IMR-90 (cell line): ENCODE measurements at regions not wholly inside any gene's neighbourhood (a gene's known extent, or its start where the extent isn't known, plus 50 kb on each side); places are given as distances from the start of the nearest gene placed in this dataset.

Source experiments
- ATAC-seq: fragments of 200-7000 bp; cut with Tn5 transposase; 2 replicates; pipeline ENCODE4 v1.9.1; 2020; ENCODE audit warnings: low read depth, mild to moderate bottlenecking, moderate library complexity
- BruUV-seq: library from RNA; stranded (reverse); fragments of 400-500 nt; replicated peaks from 2 replicates; lab custom pipeline; 2021; lab: Mats Ljungman, UMichigan
- CTCF ChIA-PET: fragments of 300-600 bp; formaldehyde crosslinking; extraction: SDS; loops from one replicate; lab custom pipeline; 2021; ENCODE audit warnings: antibody characterized with exemption; lab: Yijun Ruan, JAX
- POLR2A ChIA-PET: fragments of 300-600 bp; sonication (Branson Sonifier 250); formaldehyde crosslinking; loops from one replicate; lab custom pipeline; 2022; ENCODE audit warnings: antibody characterized with exemption; ENCODE audit not compliant: unreplicated experiment; lab: Charles Lee
- DNase-seq: peaks from one replicate; pipeline ENCODE4 v3.0.0; 2013
- H2AFZ ChIP-seq: replicated peaks from 2 replicates; pipeline ENCODE3; 2013; ENCODE audit warnings: low read length, mild to moderate bottlenecking; ENCODE audit not compliant: poor library complexity
- H2AK5ac ChIP-seq: 2 replicates; pipeline ENCODE4 v1.6.1; 2013; ENCODE audit warnings: low read depth, low read length, inconsistent platforms
- H2AK9ac ChIP-seq: replicated peaks from 2 replicates; pipeline ENCODE3; 2013; ENCODE audit warnings: mild to moderate bottlenecking, low read depth, low read length, moderate library complexity; ENCODE audit not compliant: poor library complexity
- H2BK120ac ChIP-seq: 2 replicates; pipeline ENCODE4 v1.6.1; 2013; ENCODE audit warnings: low read depth, low read length, inconsistent platforms
- H2BK15ac ChIP-seq: 3 replicates; pipeline ENCODE4 v1.6.1; 2013; ENCODE audit warnings: low read depth, low read length, inconsistent platforms
- H2BK20ac ChIP-seq: 2 replicates; pipeline ENCODE4 v1.6.1; 2013; ENCODE audit warnings: low read depth, mild to moderate bottlenecking, inconsistent platforms, low read length, moderate library complexity
- H2BK5ac ChIP-seq: 2 replicates; pipeline ENCODE4 v1.6.1; 2013; ENCODE audit warnings: mild to moderate bottlenecking, low read depth, low read length, inconsistent platforms; ENCODE audit not compliant: poor library complexity, severe bottlenecking
- H3K14ac ChIP-seq: replicated peaks from 2 replicates; pipeline ENCODE4 v1.6.1; 2013; ENCODE audit warnings: low read depth, low read length, inconsistent platforms
- H3K18ac ChIP-seq: 2 replicates; pipeline ENCODE4 v1.6.1; 2013; ENCODE audit warnings: low read depth, low read length, control low read depth
- H3K23ac ChIP-seq: 2 replicates; pipeline ENCODE4 v1.6.1; 2013; ENCODE audit warnings: low read depth, low read length, inconsistent platforms
- H3K27ac ChIP-seq: 2 replicates; pipeline ENCODE4 v1.5.1; 2013; ENCODE audit warnings: mild to moderate bottlenecking, control low read depth, low read length; ENCODE audit not compliant: insufficient read depth
- H3K27me3 ChIP-seq: 2 replicates; pipeline ENCODE4 v1.6.1; 2013; ENCODE audit warnings: low read length; ENCODE audit not compliant: control insufficient read depth, insufficient read depth
- H3K36me3 ChIP-seq: 2 replicates; pipeline ENCODE4 v1.6.1; 2013; ENCODE audit warnings: low read length, mixed read lengths; ENCODE audit not compliant: control insufficient read depth, insufficient read depth
- H3K4ac ChIP-seq: 2 replicates; pipeline ENCODE4 v1.6.1; 2013; ENCODE audit warnings: low read depth, low read length, inconsistent platforms
- H3K4me1 ChIP-seq: 2 replicates; pipeline ENCODE4 v1.6.1; 2013; ENCODE audit warnings: low read length, mixed read lengths; ENCODE audit not compliant: control insufficient read depth, insufficient read depth
- H3K4me2 ChIP-seq: 2 replicates; pipeline ENCODE4 v1.6.1; 2013; ENCODE audit warnings: low read depth, mild to moderate bottlenecking, control low read depth, low read length, moderate library complexity
- H3K4me3 ChIP-seq: 2 replicates; pipeline ENCODE4 v1.5.1; 2013; ENCODE audit warnings: low read depth, mild to moderate bottlenecking, control low read depth, low read length, moderate library complexity; ENCODE audit not compliant: insufficient read depth
- H3K56ac ChIP-seq: 2 replicates; pipeline ENCODE4 v1.6.1; 2013; ENCODE audit warnings: low read length, inconsistent platforms; ENCODE audit not compliant: insufficient read depth; ENCODE audit errors: extremely low read depth
- H3K79me1 ChIP-seq, 2 experiments: 2 replicates each; pipeline ENCODE4 v1.6.1; 2013; ENCODE audit warnings: low read length in 2 of 2, inconsistent platforms in 1 of 2, low read depth in 1 of 2
- H3K9ac ChIP-seq: 2 replicates; pipeline ENCODE4 v1.6.1; 2013; ENCODE audit warnings: low read depth, low read length, control low read depth
- H3K9me1 ChIP-seq: 2 replicates; pipeline ENCODE4 v1.6.1; 2013; ENCODE audit warnings: low read length, inconsistent platforms; ENCODE audit not compliant: insufficient read depth
- H3K9me3 ChIP-seq: 2 replicates; pipeline ENCODE4 v1.6.1; 2013; ENCODE audit warnings: low read length; ENCODE audit not compliant: control insufficient read depth, insufficient read depth
- H4K20me1 ChIP-seq: 2 replicates; pipeline ENCODE4 v1.6.1; 2013; ENCODE audit warnings: low read length, inconsistent platforms; ENCODE audit not compliant: insufficient read depth
- H4K5ac ChIP-seq: 2 replicates; pipeline ENCODE4 v1.6.1; 2013; ENCODE audit warnings: mild to moderate bottlenecking, low read depth, low read length, control low read depth
- H4K8ac ChIP-seq, 2 experiments: 2 replicates each; pipeline ENCODE4 v1.6.1; 2013; ENCODE audit warnings: low read depth in 2 of 2, low read length in 2 of 2, control low read depth in 1 of 2, inconsistent platforms in 1 of 2
- H4K91ac ChIP-seq: 2 replicates; pipeline ENCODE4 v1.6.1; 2013; ENCODE audit warnings: low read depth, low read length, inconsistent platforms; ENCODE audit not compliant: insufficient read depth
- BHLHE40 ChIP-seq: fragments of 150-350 bp; IDR thresholded peaks from 2 replicates; pipeline ENCODE4 v1.6.1; 2016; ENCODE audit warnings: mild to moderate bottlenecking, low read depth, low read length
- CEBPB ChIP-seq: IDR thresholded peaks from 2 replicates; pipeline ENCODE4 v1.6.1; 2012; ENCODE audit warnings: low read depth, low read length, improper control_type of control experiment
- CHD1 ChIP-seq: IDR thresholded peaks from 2 replicates; pipeline ENCODE4 v1.6.1; 2012; ENCODE audit warnings: low read depth, low read length, improper control_type of control experiment
- CTCF ChIP-seq: conservative IDR thresholded peaks from 2 replicates; pipeline ENCODE4 v1.5.1; 2012; ENCODE audit warnings: mild to moderate bottlenecking, low read depth, low read length, improper control_type of control experiment
- ELK1 ChIP-seq: fragments of 150-350 bp; IDR thresholded peaks from 2 replicates; pipeline ENCODE4 v1.6.1; 2016; ENCODE audit warnings: low read depth, mild to moderate bottlenecking, low read length, moderate library complexity, borderline replicate concordance
- FOS ChIP-seq: fragments of 150-350 bp; IDR thresholded peaks from 2 replicates; pipeline ENCODE4 v1.6.1; 2016; ENCODE audit warnings: low read depth, low read length
- MAFK ChIP-seq: IDR thresholded peaks from 2 replicates; pipeline ENCODE4 v1.6.1; 2012; ENCODE audit warnings: low read depth, low read length, improper control_type of control experiment
- MAZ ChIP-seq: IDR thresholded peaks from 2 replicates; pipeline ENCODE4 v1.6.1; 2012; ENCODE audit warnings: low read depth, mild to moderate bottlenecking, low read length, improper control_type of control experiment, moderate library complexity, borderline replicate concordance
- MXI1 ChIP-seq: IDR thresholded peaks from 2 replicates; pipeline ENCODE4 v1.6.1; 2012; ENCODE audit warnings: low read depth, mild to moderate bottlenecking, low read length, moderate library complexity, borderline replicate concordance
- NFE2L2 ChIP-seq: fragments of 150-350 bp; IDR thresholded peaks from 2 replicates; pipeline ENCODE4 v1.6.1; 2016; ENCODE audit warnings: low read depth, mild to moderate bottlenecking, low read length
- POLR2A ChIP-seq: IDR thresholded peaks from 2 replicates; pipeline ENCODE4 v1.6.1; 2012; ENCODE audit warnings: mild to moderate bottlenecking, low read depth, low read length
- RAD21 ChIP-seq: IDR thresholded peaks from 2 replicates; pipeline ENCODE4 v1.6.1; 2012; ENCODE audit warnings: low read length, improper control_type of control experiment
- RCOR1 ChIP-seq: IDR thresholded peaks from 2 replicates; pipeline ENCODE4 v1.6.1; 2012; ENCODE audit warnings: mild to moderate bottlenecking, low read length, improper control_type of control experiment; ENCODE audit not compliant: insufficient replicate concordance
- RFX5 ChIP-seq: IDR thresholded peaks from 2 replicates; pipeline ENCODE4 v1.8.0; 2012; ENCODE audit warnings: low read depth, mild to moderate bottlenecking, low read length, moderate library complexity
- SMC3 ChIP-seq: fragments of 150-350 bp; IDR thresholded peaks from 2 replicates; pipeline ENCODE4 v1.6.1; 2016; ENCODE audit warnings: low read depth, mild to moderate bottlenecking, antibody characterized with exemption, low read length, moderate library complexity
- USF2 ChIP-seq: fragments of 150-350 bp; IDR thresholded peaks from 2 replicates; pipeline ENCODE4 v1.6.1; 2017; ENCODE audit warnings: mild to moderate bottlenecking, antibody characterized with exemption, low read length, low read depth
- WGBS, 2 experiments: methylation state at CpG; one replicate each; pipeline versions ENCODE4 v1.1.5 to v1.1.7; 2013; ENCODE audit warnings: missing lambda C conversion rate in 2 of 2; ENCODE audit not compliant: insufficient read length in 1 of 2; ENCODE audit errors: extremely low coverage in 2 of 2; 5-methylcytosine and 5-hydroxymethylcytosine counted together
- dilution Hi-C: fragments of 300-500 bp; cut with HindIII; formaldehyde crosslinking; loops from one replicate; pipeline ENCODE4 v1.14.3; 2018; ENCODE audit warnings: low sequenced_read_pairs; ENCODE audit not compliant: unreplicated experiment
- in situ Hi-C: fragments of 300-500 bp; cut with MboI; formaldehyde crosslinking; loops from 3 replicates; pipeline ENCODE4 v1.14.3; 2019; ENCODE audit warnings: low sequenced_read_pairs, inconsistent platforms, mixed read lengths
- intact Hi-C: fragments of 100-400 bp; cut with micrococcal nuclease; formaldehyde crosslinking; loops from 2 replicates; pipeline ENCODE4 v1.10.0; 2022

- H4K8ac ChIP-seq: no peak overlapping the region
- CTCF ChIA-PET: interaction anchor here (0.7 kb wide), 1 partner anchor 26 kb away, joined by 8 read pairs; no protein-coding TSS in a partner anchor
- no peak overlapping the region for H2BK5ac ChIP-seq
- no peaks in the 10 kb centered on the region for H3K4me1 ChIP-seq
- in situ Hi-C loops: no loop called here
- H3K9ac ChIP-seq: no peak overlapping the region
- TF ChIP-seq BHLHE40 (no peak), MAZ (no peak), CTCF (no peak), SMC3 (no peak), CHD1 (no peak), RFX5 (no peak), NFE2L2 (no peak), FOS (no peak), MAFK (no peak), MXI1 (no peak), USF2 (no peak), POLR2A (no peak), CEBPB (no peak), RCOR1 (no peak), ELK1 (no peak), RAD21 (no peak)
- H2AFZ ChIP-seq: no peak overlapping the region
- H3K18ac ChIP-seq: no peak overlapping the region
- H3K9me1 ChIP-seq: no peaks in the 10 kb centered on the region
- H3K36me3 ChIP-seq: no peaks in the 10 kb centered on the region
- no peak overlapping the region for H3K27ac ChIP-seq
- H2BK120ac ChIP-seq: no peak overlapping the region
- no peaks in the 10 kb centered on the region for H3K79me1 ChIP-seq
- no peaks in the 10 kb centered on the region for H3K27me3 ChIP-seq
- H2BK15ac ChIP-seq: no peak overlapping the region
- H4K5ac ChIP-seq: no peak overlapping the region
- intact Hi-C loops: no loop called here
- no TSS peak for BruUV-seq
- no peak overlapping the region for H3K23ac ChIP-seq
- H3K4ac ChIP-seq: no peak overlapping the region
- dilution Hi-C loops: no loop called here
- no peak overlapping the region for H2AK9ac ChIP-seq
- H4K91ac ChIP-seq: no peak overlapping the region
- no CpG with 5 or more reads among the region's 8 CpGs for WGBS, 2 experiments
- H4K20me1 ChIP-seq: no peaks in the 10 kb centered on the region
- DNase-seq (no peak), ATAC-seq (no peak)
- no peak overlapping the region for H3K4me2 ChIP-seq
- H2BK20ac ChIP-seq: no peak overlapping the region
- POLR2A ChIA-PET: interaction anchor here (0.5 kb wide), 1 partner anchor 11 kb away, joined by 11 read pairs; no protein-coding TSS in a partner anchor
- no peak overlapping the region for H3K14ac ChIP-seq
- H3K9me3 ChIP-seq: peaks cover 22% of the 10 kb centered on the region
- no peak overlapping the region for H3K56ac ChIP-seq
- no peak overlapping the region for H2AK5ac ChIP-seq
- no peak overlapping the region for H3K4me3 ChIP-seq
These were observed 399.6 kb upstream of the IRX1 start for GRCh38 chr5:3195994-3196393.
